ENCODE measurements at regions not wholly inside any gene's neighbourhood (a gene's known extent, or its start where the extent isn't known, plus 50 kb on each side); places are given as distances from the start of the nearest gene placed in this dataset.

DNA sequence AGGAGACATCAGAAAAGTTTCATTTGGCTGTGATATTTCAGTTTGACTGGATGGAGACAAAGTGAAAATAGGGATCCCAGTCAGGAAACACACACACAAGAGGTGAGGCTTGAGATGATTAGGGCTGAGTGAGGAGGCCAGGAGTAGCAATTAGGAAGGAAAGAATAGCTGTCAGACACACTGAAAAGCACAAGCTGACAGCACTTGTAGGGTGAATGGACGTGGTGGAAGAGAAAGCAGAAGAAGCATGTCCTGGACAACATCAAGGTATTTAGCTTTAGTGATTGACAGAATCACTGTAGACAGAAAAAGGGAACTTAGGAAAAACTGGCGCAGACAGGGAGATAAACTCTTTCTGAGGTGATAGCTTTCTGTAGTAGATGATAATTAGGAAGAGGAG, 347.7 kb downstream of the TGFB2 start:
- Histone ChIP-seq H3K36me3 (ENCODE audit: control insufficient read depth in 1 of 2, insufficient read depth in 2 of 2, low read length in 2 of 2) (no peaks in the 10 kb centered on the region), H4K20me1 (ENCODE audit: insufficient read depth) (no peaks in the 10 kb centered on the region), H3K79me2 (ENCODE audit: insufficient read depth, low read length) (no peaks in the 10 kb centered on the region), H3K9me3 (ENCODE audit: control insufficient read depth in 1 of 2, insufficient read depth in 1 of 2, low read depth in 1 of 2, low read length in 2 of 2) (no peaks in the 10 kb centered on the region), H3K4me3 (replicated peaks in 1 of 2; ENCODE audit: low read depth in 1 of 2, low read length in 2 of 2) (no peak overlapping the region), H3K4me1 (ENCODE audit: control insufficient read depth in 1 of 2, insufficient read depth in 2 of 2, low read length in 2 of 2) (no peaks in the 10 kb centered on the region), H3K9me2 (ENCODE audit: insufficient read depth) (0 out of 2 replicates have a peak, but pooled peaks cover 2% of the 10 kb centered on the region), H2AFZ (ENCODE audit: low read depth, low read length, poor library complexity, severe bottlenecking) (peak overlapping the region; percentile 37), H3K9ac (ENCODE audit: low read length) (no peak overlapping the region), H3K27me3 (ENCODE audit: insufficient read depth, low read length) (no peaks in the 10 kb centered on the region), H3K4me2 (ENCODE audit: low read length) (no peak overlapping the region), H3K27ac (ENCODE audit: low read depth, low read length) (no peak overlapping the region)
- RAD21 ChIA-PET (ENCODE audit: low non-redundant PET in 1 of 2, low total read pairs in 2 of 2, uncharacterized antibody in 2 of 2, unreplicated experiment in 2 of 2) = no interaction called here
- intact Hi-C loops (cut with micrococcal nuclease) = no loop called here
- TF ChIP-seq, protein P1, sequence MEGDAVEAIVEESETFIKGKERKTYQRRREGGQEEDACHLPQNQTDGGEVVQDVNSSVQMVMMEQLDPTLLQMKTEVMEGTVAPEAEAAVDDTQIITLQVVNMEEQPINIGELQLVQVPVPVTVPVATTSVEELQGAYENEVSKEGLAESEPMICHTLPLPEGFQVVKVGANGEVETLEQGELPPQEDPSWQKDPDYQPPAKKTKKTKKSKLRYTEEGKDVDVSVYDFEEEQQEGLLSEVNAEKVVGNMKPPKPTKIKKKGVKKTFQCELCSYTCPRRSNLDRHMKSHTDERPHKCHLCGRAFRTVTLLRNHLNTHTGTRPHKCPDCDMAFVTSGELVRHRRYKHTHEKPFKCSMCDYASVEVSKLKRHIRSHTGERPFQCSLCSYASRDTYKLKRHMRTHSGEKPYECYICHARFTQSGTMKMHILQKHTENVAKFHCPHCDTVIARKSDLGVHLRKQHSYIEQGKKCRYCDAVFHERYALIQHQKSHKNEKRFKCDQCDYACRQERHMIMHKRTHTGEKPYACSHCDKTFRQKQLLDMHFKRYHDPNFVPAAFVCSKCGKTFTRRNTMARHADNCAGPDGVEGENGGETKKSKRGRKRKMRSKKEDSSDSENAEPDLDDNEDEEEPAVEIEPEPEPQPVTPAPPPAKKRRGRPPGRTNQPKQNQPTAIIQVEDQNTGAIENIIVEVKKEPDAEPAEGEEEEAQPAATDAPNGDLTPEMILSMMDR (IDR thresholded peaks at IDR 0.05 in 2 of 3, conservative IDR thresholded peaks at IDR 0.05 in 1 of 3; ENCODE audit: borderline replicate concordance in 1 of 3, insufficient read depth in 1 of 3, low read depth in 2 of 3, low read length in 2 of 3) = no peak
- no peak for TF ChIP-seq CBX3 (IDR thresholded peaks at IDR 0.05; ENCODE audit: low read depth)
- no peak for TF ChIP-seq SP1 (IDR thresholded peaks at IDR 0.05; ENCODE audit: low read depth)
- TF ChIP-seq CEBPB (IDR thresholded peaks at IDR 0.05; ENCODE audit: low read depth) = no peak
- TF ChIP-seq ELF1 (IDR thresholded peaks at IDR 0.05; ENCODE audit: borderline replicate concordance, low read depth) = no peak
- no peak for TF ChIP-seq ZFX (IDR thresholded peaks at IDR 0.05)
- no peak for TF ChIP-seq EGR1 (IDR thresholded peaks at IDR 0.05; ENCODE audit: low read depth)
- no peak for TF ChIP-seq RAD21 (IDR thresholded peaks at IDR 0.05; ENCODE audit: low read depth)
- TF ChIP-seq EZH2phosphoT487 (IDR thresholded peaks at IDR 0.05; ENCODE audit: borderline replicate concordance) = no peak
- no TSS peak for BruUV-seq (replicated peaks)
- no peak for ATAC-seq
- CTCF ChIA-PET = no interaction called here
- POLR2A ChIA-PET = no interaction called here
- DNase-seq (ENCODE audit: low read depth, low spot score) = no peak

DNA sequence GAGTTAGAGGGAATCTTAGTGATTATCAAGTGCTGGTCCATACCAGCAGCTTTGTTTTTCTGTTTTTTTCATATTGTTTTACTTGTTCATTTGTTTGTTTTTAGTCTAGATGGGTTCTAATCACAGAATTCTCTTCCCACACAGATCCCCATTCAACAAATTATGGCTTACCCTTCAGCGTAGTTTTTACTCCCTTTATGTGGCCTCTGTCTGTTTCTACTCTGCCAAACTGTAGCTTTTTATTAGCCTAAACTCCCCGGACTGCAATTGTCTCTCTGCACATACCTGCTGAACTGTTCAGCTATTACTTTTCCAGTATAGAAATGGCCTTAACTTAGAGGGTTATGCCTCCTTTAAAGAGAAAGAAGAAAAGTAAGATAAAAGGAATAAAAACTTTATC, 348.5 kb downstream of the TGFB2 start:
- Histone ChIP-seq H3K9ac (ENCODE audit: low read length) (no peak overlapping the region), H3K27ac (ENCODE audit: low read depth, low read length) (no peak overlapping the region), H3K27me3 (ENCODE audit: insufficient read depth, low read length) (no peaks in the 10 kb centered on the region), H3K4me2 (ENCODE audit: low read length) (no peak overlapping the region), H2AFZ (ENCODE audit: low read depth, low read length, poor library complexity, severe bottlenecking) (no peak overlapping the region), H3K4me1 (ENCODE audit: control insufficient read depth in 1 of 2, insufficient read depth in 2 of 2, low read length in 2 of 2) (no peaks in the 10 kb centered on the region), H3K9me2 (ENCODE audit: insufficient read depth) (0 out of 2 replicates have a peak, but pooled peaks cover 2% of the 10 kb centered on the region), H3K79me2 (ENCODE audit: insufficient read depth, low read length) (no peaks in the 10 kb centered on the region), H3K4me3 (replicated peaks in 1 of 2; ENCODE audit: low read depth in 1 of 2, low read length in 2 of 2) (no peak overlapping the region), H3K9me3 (ENCODE audit: control insufficient read depth in 1 of 2, insufficient read depth in 1 of 2, low read depth in 1 of 2, low read length in 2 of 2) (no peaks in the 10 kb centered on the region), H3K36me3 (ENCODE audit: control insufficient read depth in 1 of 2, insufficient read depth in 2 of 2, low read length in 2 of 2) (no peaks in the 10 kb centered on the region), H4K20me1 (ENCODE audit: insufficient read depth) (no peaks in the 10 kb centered on the region)
- ATAC-seq (no peak), DNase-seq (ENCODE audit: low read depth, low spot score) (no peak)
- CTCF ChIA-PET = no interaction called here
- RAD21 ChIA-PET (ENCODE audit: low non-redundant PET in 1 of 2, low total read pairs in 2 of 2, uncharacterized antibody in 2 of 2, unreplicated experiment in 2 of 2) = no interaction called here
- POLR2A ChIA-PET = no interaction called here
- intact Hi-C loops (cut with micrococcal nuclease) = no loop called here
- no TSS peak for BruUV-seq (replicated peaks)
- TF ChIP-seq CBX3 (IDR thresholded peaks at IDR 0.05; ENCODE audit: low read depth) = no peak
- TF ChIP-seq EGR1 (IDR thresholded peaks at IDR 0.05; ENCODE audit: low read depth) = no peak
- no peak for TF ChIP-seq SRF (IDR thresholded peaks at IDR 0.05; ENCODE audit: low read depth)
- no peak for TF ChIP-seq ELF1 (IDR thresholded peaks at IDR 0.05; ENCODE audit: borderline replicate concordance, low read depth)
- TF ChIP-seq CEBPB (IDR thresholded peaks at IDR 0.05; ENCODE audit: low read depth) = no peak
- TF ChIP-seq, protein P2, sequence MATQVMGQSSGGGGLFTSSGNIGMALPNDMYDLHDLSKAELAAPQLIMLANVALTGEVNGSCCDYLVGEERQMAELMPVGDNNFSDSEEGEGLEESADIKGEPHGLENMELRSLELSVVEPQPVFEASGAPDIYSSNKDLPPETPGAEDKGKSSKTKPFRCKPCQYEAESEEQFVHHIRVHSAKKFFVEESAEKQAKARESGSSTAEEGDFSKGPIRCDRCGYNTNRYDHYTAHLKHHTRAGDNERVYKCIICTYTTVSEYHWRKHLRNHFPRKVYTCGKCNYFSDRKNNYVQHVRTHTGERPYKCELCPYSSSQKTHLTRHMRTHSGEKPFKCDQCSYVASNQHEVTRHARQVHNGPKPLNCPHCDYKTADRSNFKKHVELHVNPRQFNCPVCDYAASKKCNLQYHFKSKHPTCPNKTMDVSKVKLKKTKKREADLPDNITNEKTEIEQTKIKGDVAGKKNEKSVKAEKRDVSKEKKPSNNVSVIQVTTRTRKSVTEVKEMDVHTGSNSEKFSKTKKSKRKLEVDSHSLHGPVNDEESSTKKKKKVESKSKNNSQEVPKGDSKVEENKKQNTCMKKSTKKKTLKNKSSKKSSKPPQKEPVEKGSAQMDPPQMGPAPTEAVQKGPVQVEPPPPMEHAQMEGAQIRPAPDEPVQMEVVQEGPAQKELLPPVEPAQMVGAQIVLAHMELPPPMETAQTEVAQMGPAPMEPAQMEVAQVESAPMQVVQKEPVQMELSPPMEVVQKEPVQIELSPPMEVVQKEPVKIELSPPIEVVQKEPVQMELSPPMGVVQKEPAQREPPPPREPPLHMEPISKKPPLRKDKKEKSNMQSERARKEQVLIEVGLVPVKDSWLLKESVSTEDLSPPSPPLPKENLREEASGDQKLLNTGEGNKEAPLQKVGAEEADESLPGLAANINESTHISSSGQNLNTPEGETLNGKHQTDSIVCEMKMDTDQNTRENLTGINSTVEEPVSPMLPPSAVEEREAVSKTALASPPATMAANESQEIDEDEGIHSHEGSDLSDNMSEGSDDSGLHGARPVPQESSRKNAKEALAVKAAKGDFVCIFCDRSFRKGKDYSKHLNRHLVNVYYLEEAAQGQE (IDR thresholded peaks at IDR 0.05; ENCODE audit: low read depth) = no peak
- TF ChIP-seq, protein P3, sequence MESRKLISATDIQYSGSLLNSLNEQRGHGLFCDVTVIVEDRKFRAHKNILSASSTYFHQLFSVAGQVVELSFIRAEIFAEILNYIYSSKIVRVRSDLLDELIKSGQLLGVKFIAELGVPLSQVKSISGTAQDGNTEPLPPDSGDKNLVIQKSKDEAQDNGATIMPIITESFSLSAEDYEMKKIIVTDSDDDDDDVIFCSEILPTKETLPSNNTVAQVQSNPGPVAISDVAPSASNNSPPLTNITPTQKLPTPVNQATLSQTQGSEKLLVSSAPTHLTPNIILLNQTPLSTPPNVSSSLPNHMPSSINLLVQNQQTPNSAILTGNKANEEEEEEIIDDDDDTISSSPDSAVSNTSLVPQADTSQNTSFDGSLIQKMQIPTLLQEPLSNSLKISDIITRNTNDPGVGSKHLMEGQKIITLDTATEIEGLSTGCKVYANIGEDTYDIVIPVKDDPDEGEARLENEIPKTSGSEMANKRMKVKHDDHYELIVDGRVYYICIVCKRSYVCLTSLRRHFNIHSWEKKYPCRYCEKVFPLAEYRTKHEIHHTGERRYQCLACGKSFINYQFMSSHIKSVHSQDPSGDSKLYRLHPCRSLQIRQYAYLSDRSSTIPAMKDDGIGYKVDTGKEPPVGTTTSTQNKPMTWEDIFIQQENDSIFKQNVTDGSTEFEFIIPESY (IDR thresholded peaks at IDR 0.05; ENCODE audit: extremely low read depth, insufficient replicate concordance, low read length) = no peak
- TF ChIP-seq ATF3 (IDR thresholded peaks at IDR 0.05) = no peak
- no peak for TF ChIP-seq EZH2phosphoT487 (IDR thresholded peaks at IDR 0.05; ENCODE audit: borderline replicate concordance)
- TF ChIP-seq SP1 (IDR thresholded peaks at IDR 0.05; ENCODE audit: low read depth) = no peak
